HG03354 (cell line): ENCODE measurements at regions not wholly inside any gene's neighbourhood (a gene's known extent, or its start where the extent isn't known, plus 50 kb on each side); places are given as distances from the start of the nearest gene placed in this dataset.

ENCODE experiments used
- ATAC-seq: cut with Tn5 transposase; IDR thresholded peaks from one replicate; pipeline ENCODE4 v1.9.1; 2021; ENCODE audit warnings: mild to moderate bottlenecking; ENCODE audit not compliant: unreplicated experiment, poor library complexity, severe bottlenecking

GRCh38 chr9:107922260-107922659 is 432.7 kb upstream of the KLF4 start:
- no peak for ATAC-seq

GRCh38 chr9:107919263-107919662 is 429.7 kb upstream of the KLF4 start:
- no peak for ATAC-seq

- ATAC-seq: no peak
Observed at GRCh38 chr9:107918749-107919148, 429.2 kb upstream of the KLF4 start.

DNA sequence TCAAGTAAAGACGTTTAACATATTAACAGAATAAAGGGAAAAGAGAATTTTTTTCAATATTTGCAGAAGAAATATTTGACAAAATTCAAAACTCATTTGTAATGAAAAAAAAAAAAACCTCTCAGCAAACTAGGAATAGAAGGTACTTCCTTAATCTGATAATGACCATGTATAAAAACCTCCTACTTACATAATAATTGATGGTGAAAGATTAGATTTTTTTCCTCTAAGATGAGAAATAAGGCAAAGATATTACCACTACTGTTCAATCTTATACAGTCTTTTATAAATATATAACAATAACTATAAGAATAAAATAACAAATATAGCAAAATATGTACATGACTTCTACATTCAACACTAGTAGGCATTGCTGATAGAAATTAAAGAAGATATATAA is 424.6 kb upstream of the KLF4 start:
- no peak for ATAC-seq

DNA sequence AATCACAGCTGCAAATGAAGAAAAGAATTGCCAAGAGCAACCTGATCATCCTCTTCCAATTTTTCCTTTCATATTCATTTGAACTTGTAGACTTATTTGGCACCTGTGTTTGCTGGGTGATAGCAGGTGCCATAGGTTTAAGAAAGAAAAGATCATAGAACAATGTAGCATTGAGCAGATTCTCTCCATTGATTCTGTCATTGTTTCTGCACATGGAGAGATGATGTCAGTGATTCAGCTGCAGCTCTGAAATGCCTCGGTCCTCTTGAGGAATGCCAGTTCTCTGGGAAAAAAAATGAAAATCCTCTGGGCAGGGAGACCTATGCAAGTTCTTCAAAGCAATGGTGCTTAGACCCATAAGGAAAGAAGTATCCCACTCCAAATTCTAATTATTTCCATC is 418.1 kb upstream of the KLF4 start:
- no peak for ATAC-seq

DNA sequence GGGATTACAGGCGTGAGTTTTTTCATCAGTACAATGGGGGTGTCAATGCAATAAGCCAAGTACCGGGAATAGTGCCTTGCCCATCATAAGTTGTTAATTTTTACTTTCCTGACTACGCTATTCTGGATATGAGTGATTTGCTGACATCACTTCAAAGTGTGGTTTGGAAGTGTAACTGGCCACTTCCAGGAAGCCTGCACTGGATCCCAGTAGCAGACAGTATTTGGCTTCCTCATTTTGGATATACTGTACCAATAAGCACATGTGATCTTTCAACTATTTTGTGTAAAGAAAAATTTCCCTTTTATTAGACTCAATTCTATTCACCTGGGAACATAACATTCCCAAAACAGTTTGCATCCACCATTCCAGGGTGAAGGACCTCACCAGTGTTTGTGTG is 417.7 kb upstream of the KLF4 start:
- no peak for ATAC-seq

GRCh38 chr9:107906074-107906473 is 416.5 kb upstream of the KLF4 start:
- ATAC-seq: no peak

GRCh38 chr9:107905308-107906020 is 415.9 kb upstream of the KLF4 start:
- ATAC-seq: no peak

DNA sequence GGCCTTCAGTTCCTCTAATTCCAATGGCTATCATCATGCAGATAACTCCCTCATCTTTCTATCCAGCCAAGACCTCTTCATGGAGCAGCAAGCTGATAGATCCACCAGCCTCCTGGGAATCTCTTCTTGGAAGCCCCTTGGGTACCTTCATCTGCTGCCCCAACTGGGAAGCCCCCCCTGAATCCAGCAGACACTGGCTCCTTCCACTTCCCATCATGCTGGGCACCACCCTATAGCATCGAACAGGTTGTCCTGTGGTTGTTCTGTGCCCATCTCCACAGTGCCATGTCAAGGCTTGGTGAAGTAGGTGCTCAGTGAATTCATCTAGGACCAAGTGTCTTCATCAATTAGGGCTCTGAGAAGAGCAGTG is 410.4 kb upstream of the KLF4 start:
- ATAC-seq: no peak

GRCh38 chr9:107898761-107899160 is 409.2 kb upstream of the KLF4 start:
- no peak for ATAC-seq

GRCh38 chr9:107896544-107896943 is 407.0 kb upstream of the KLF4 start:
- no peak for ATAC-seq

- no peak for ATAC-seq
Observed at GRCh38 chr9:107895501-107896001, 406.0 kb upstream of the KLF4 start.

GRCh38 chr9:107894572-107895261 is 405.1 kb upstream of the KLF4 start:
- ATAC-seq: no peak

DNA sequence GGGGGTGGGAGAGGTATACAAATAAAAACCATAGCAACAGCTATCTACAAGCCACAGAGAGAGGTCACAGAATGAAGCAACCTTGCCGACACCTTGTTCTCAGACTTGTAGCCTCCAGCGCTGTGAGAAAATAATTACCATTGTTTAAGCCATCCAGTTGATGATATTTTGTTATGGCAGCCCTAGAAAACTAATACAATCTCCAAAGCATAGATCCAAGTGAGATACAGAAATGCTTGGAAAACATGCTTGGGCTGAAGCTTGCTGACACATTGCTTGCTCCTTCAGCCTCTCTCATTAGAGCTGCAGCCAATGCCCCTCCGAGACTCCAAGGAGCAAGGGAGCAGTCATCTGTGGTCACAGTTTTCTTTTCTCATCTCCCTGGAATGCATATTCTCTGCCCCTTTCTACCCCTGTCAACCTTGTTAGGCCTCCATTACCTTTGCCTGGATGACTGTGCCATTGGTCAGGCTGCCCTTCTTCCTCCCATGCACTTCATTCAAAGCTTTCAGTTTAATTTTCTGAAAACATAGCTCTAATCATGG is 401.4 kb upstream of the KLF4 start:
- ATAC-seq: no peak

- no peak for ATAC-seq
Observed at GRCh38 chr9:107888773-107889227, 399.2 kb upstream of the KLF4 start.

DNA sequence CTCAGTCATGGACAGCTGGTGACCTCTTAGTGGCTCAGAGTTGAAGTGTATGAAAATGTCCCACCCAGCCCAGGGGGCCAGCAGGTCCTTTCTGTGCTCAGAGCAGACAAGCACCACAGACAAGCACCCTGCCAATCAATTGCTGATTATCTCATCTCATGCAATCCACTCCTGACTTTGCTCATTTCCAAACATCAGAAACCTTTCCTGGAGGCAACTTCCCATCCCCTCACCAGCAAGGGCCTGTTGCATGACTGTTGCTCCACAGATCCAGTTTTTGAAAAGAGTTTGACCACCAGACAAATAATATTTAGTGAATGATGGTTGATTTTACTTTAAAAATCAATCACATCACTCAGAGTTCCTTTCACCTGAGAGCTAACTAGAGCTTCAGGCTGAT is 397.3 kb upstream of the KLF4 start:
- ATAC-seq: no peak

- ATAC-seq: peak; percentile 94
Observed at GRCh38 chr9:107883496-107884124, 394.0 kb upstream of the KLF4 start.

DNA sequence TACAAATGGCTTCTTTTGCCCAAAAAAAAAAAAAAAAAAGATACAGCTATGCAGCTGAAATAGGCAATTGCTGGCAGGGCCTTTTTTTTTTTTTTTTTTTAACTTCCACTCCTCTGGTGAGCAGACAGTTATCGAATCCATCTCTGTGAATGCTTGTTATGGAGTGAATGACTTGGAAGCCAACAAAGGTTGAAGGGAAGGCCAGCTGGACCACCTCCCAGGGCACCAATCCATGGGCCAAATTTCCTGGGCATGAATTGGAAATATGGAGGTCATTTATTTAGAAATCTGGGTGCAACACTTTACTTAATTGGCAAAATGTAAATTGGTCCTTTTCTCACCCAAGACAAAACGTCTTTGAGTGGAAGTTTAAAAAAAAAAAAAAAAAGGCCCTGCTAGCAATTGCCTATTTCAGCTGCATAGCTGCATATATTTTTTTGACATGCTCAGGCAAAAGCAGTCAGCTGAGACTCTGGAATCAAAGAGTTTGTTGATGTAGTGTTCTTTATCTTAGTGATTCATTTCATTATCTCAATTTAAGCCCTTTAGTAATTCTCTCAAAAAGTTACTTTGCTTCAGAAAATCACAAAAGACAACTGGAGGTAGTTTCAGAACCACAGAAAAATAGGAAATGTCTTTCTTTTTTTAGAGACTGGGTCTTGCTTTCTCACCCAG is 392.2 kb upstream of the KLF4 start:
- ATAC-seq: no peak

- no peak for ATAC-seq
Observed at GRCh38 chr9:107878462-107878861, 388.9 kb upstream of the KLF4 start.

GRCh38 chr9:107875571-107875980 is 386.0 kb upstream of the KLF4 start:
- peak; percentile 40 for ATAC-seq
